ENCODE measurements at regions not wholly inside any gene's neighbourhood (a gene's known extent, or its start where the extent isn't known, plus 50 kb on each side); places are given as distances from the start of the nearest gene placed in this dataset.

DNA sequence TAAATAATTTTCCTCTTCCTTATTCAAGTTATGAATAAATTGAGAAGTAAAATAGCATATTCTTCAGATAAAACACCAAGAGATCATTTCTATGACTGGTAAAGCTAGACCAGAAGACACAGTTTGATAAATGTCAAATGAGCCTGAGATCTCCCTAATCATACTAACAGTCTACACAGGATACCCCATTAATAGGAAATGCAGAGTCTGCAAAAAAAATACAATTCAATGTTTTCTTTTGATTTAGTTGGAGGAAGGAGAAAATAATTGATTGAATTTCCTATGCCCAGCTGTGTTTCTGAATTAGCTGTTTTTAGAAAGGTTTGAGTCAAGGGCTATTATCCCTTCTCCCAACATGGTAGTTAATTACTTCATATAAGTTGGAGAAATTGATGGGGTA is 734.6 kb upstream of the SLITRK1 start:
- Histone ChIP-seq H3K9ac (ENCODE audit: low read length) (no peak overlapping the region), H3K9me2 (ENCODE audit: insufficient read depth) (no peaks in the 10 kb centered on the region), H2AFZ (ENCODE audit: low read depth, low read length, poor library complexity, severe bottlenecking) (no peak overlapping the region), H3K79me2 (ENCODE audit: insufficient read depth, low read length) (no peaks in the 10 kb centered on the region), H3K4me2 (ENCODE audit: low read length) (no peak overlapping the region), H3K4me1 (ENCODE audit: control insufficient read depth in 1 of 2, insufficient read depth in 2 of 2, low read length in 2 of 2) (no peaks in the 10 kb centered on the region), H3K9me3 (ENCODE audit: control insufficient read depth in 1 of 2, insufficient read depth in 1 of 2, low read depth in 1 of 2, low read length in 2 of 2) (no peaks in the 10 kb centered on the region), H4K20me1 (ENCODE audit: insufficient read depth) (no peaks in the 10 kb centered on the region), H3K27ac (ENCODE audit: low read depth, low read length) (no peak overlapping the region), H3K27me3 (ENCODE audit: insufficient read depth, low read length) (no peaks in the 10 kb centered on the region), H3K36me3 (ENCODE audit: control insufficient read depth in 1 of 2, insufficient read depth in 2 of 2, low read length in 2 of 2) (no peaks in the 10 kb centered on the region), H3K4me3 (replicated peaks in 1 of 2; ENCODE audit: low read depth in 1 of 2, low read length in 2 of 2) (no peak overlapping the region)
- ChIA-PET RAD21 (ENCODE audit: low non-redundant PET in 1 of 2, low total read pairs in 2 of 2, uncharacterized antibody in 2 of 2, unreplicated experiment in 2 of 2) (no interaction called here), CTCF (no interaction called here), POLR2A (no interaction called here)
- BruUV-seq (replicated peaks) = no TSS peak
- ATAC-seq (no peak), DNase-seq (ENCODE audit: low read depth, low spot score) (no peak)
- TF ChIP-seq CEBPB (IDR thresholded peaks at IDR 0.05; ENCODE audit: low read depth) = no peak
- TF ChIP-seq JUND (IDR thresholded peaks at IDR 0.05) = no peak
- no peak for TF ChIP-seq RAD21 (IDR thresholded peaks at IDR 0.05; ENCODE audit: low read depth)
- TF ChIP-seq CBX3 (IDR thresholded peaks at IDR 0.05; ENCODE audit: low read depth) = no peak
- TF ChIP-seq ZNF274 (IDR thresholded peaks at IDR 0.05; ENCODE audit: low read depth, low read length) = no peak
- no peak for TF ChIP-seq EZH2phosphoT487 (IDR thresholded peaks at IDR 0.05; ENCODE audit: borderline replicate concordance)
- no peak for TF ChIP-seq POLR2AphosphoS5 (IDR thresholded peaks at IDR 0.05; ENCODE audit: low read depth, low read length)
- no peak for TF ChIP-seq SRF (IDR thresholded peaks at IDR 0.05; ENCODE audit: low read depth)
- no peak for TF ChIP-seq EZH2 (IDR thresholded peaks at IDR 0.05)
- TF ChIP-seq TCF7L2 (IDR thresholded peaks at IDR 0.05; ENCODE audit: borderline replicate concordance, extremely low read depth, insufficient read depth, insufficient read length) = no peak
- TF ChIP-seq, protein P1, sequence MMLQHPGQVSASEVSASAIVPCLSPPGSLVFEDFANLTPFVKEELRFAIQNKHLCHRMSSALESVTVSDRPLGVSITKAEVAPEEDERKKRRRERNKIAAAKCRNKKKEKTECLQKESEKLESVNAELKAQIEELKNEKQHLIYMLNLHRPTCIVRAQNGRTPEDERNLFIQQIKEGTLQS (IDR thresholded peaks at IDR 0.05) = no peak
- TF ChIP-seq, protein P2, sequence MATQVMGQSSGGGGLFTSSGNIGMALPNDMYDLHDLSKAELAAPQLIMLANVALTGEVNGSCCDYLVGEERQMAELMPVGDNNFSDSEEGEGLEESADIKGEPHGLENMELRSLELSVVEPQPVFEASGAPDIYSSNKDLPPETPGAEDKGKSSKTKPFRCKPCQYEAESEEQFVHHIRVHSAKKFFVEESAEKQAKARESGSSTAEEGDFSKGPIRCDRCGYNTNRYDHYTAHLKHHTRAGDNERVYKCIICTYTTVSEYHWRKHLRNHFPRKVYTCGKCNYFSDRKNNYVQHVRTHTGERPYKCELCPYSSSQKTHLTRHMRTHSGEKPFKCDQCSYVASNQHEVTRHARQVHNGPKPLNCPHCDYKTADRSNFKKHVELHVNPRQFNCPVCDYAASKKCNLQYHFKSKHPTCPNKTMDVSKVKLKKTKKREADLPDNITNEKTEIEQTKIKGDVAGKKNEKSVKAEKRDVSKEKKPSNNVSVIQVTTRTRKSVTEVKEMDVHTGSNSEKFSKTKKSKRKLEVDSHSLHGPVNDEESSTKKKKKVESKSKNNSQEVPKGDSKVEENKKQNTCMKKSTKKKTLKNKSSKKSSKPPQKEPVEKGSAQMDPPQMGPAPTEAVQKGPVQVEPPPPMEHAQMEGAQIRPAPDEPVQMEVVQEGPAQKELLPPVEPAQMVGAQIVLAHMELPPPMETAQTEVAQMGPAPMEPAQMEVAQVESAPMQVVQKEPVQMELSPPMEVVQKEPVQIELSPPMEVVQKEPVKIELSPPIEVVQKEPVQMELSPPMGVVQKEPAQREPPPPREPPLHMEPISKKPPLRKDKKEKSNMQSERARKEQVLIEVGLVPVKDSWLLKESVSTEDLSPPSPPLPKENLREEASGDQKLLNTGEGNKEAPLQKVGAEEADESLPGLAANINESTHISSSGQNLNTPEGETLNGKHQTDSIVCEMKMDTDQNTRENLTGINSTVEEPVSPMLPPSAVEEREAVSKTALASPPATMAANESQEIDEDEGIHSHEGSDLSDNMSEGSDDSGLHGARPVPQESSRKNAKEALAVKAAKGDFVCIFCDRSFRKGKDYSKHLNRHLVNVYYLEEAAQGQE (IDR thresholded peaks at IDR 0.05; ENCODE audit: low read depth) = no peak
- intact Hi-C loops (cut with micrococcal nuclease) = no loop called here

Data from HCT116 (cell line).